MM.1S (cell line): ENCODE measurements at regions not wholly inside any gene's neighbourhood (a gene's known extent, or its start where the extent isn't known, plus 50 kb on each side); places are given as distances from the start of the nearest gene placed in this dataset.

ENCODE experiments used
- CTCF ChIP-seq: fragments of 300-600 bp; sonication (generic); IDR thresholded peaks from 2 replicates; pipeline ENCODE4 v1.5.1; 2016; ENCODE audit warnings: antibody characterized with exemption, low read length, mixed read lengths
- EZH2phosphoT487 ChIP-seq: fragments of 300-600 bp; sonication (generic); IDR thresholded peaks from 2 replicates; pipeline ENCODE4 v1.6.1; 2018; ENCODE audit warnings: antibody characterized with exemption, low read length

DNA sequence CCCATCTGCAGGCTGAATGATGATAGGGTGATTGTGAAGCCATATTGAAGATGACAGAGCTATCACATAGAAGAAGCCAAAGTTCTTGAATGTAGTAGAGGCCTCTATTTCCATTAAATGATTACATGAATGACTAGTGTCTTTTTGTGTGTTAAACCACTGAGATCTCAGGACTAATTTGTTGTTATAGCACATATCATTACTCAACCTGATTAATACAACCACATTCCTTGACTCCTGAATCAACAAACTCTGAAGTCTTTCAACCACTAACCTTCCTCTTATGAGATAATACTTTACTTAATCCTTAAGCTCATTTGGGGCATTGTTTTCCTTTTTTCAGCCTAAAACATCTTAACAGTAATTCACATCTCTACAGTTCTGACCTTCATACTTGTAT is 564.5 kb upstream of the ADAMTS9 start:
- TF ChIP-seq CTCF (no peak), EZH2phosphoT487 (no peak)
